Neural progenitor cell (in vitro differentiated cells): ENCODE measurements at regions not wholly inside any gene's neighbourhood (a gene's known extent, or its start where the extent isn't known, plus 50 kb on each side); places are given as distances from the start of the nearest gene placed in this dataset.

Source experiments
- EZH2 ChIP-seq: fragments of 200-600 bp; sonication (generic); IDR thresholded peaks from 2 replicates; pipeline ENCODE4 v1.6.1; 2017; ENCODE audit warnings: antibody characterized with exemption, mild to moderate bottlenecking, moderate library complexity
- TF ChIP-seq, protein P1 (sequence below): fragments of 200-600 bp; sonication (generic); IDR thresholded peaks from 2 replicates; pipeline ENCODE4 v1.5.1; 2017; ENCODE audit warnings: antibody characterized with exemption, mild to moderate bottlenecking

DNA sequence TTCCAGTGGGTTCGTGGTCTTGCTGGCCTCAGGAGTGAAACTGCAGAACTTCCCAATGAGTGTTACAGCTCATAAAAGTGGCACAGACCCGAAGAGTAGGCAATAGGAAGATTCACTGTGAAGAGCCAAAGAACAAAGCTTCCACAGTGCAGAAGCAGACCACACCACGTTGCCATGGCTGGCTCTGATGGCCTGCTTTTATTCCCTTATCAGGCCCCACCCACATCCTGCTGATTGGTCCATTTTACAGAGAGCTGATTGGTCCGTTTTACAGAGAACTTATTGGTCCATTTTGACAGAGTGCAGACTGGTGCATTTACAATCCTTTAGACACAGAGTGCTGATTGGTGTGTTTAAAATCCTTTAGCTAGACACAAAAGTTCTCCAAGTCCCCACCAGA, 131.4 kb upstream of the CHRM3 start:
- TF ChIP-seq, protein P1, sequence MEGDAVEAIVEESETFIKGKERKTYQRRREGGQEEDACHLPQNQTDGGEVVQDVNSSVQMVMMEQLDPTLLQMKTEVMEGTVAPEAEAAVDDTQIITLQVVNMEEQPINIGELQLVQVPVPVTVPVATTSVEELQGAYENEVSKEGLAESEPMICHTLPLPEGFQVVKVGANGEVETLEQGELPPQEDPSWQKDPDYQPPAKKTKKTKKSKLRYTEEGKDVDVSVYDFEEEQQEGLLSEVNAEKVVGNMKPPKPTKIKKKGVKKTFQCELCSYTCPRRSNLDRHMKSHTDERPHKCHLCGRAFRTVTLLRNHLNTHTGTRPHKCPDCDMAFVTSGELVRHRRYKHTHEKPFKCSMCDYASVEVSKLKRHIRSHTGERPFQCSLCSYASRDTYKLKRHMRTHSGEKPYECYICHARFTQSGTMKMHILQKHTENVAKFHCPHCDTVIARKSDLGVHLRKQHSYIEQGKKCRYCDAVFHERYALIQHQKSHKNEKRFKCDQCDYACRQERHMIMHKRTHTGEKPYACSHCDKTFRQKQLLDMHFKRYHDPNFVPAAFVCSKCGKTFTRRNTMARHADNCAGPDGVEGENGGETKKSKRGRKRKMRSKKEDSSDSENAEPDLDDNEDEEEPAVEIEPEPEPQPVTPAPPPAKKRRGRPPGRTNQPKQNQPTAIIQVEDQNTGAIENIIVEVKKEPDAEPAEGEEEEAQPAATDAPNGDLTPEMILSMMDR, result no peak
- TF ChIP-seq EZH2, result no peak
